ENCODE measurements at regions not wholly inside any gene's neighbourhood (a gene's known extent, or its start where the extent isn't known, plus 50 kb on each side); places are given as distances from the start of the nearest gene placed in this dataset.

DNA sequence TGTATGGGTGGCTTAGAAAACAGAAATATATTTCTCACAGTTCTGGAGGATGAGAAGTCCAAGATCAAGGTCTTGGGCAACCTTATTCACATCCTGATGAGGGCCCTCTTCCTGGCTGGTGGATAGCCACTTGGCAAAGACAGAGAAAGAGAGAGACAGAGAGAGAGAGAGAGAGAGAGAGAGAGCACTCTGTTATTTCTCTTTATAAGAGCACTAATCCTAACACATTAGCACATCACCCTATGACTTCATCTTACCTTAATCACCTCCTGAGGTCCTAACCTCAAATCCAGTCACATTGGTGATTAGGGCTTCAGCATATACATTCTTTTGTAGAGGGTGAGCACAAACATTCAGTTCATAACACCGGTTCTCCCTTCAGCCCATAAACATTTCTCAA lies 430.3 kb downstream of the EFNB2 start:
- TF ChIP-seq POLR2A (IDR thresholded peaks at IDR 0.05; ENCODE audit: extremely low read depth, insufficient read length), result no peak
- TF ChIP-seq, protein P1, sequence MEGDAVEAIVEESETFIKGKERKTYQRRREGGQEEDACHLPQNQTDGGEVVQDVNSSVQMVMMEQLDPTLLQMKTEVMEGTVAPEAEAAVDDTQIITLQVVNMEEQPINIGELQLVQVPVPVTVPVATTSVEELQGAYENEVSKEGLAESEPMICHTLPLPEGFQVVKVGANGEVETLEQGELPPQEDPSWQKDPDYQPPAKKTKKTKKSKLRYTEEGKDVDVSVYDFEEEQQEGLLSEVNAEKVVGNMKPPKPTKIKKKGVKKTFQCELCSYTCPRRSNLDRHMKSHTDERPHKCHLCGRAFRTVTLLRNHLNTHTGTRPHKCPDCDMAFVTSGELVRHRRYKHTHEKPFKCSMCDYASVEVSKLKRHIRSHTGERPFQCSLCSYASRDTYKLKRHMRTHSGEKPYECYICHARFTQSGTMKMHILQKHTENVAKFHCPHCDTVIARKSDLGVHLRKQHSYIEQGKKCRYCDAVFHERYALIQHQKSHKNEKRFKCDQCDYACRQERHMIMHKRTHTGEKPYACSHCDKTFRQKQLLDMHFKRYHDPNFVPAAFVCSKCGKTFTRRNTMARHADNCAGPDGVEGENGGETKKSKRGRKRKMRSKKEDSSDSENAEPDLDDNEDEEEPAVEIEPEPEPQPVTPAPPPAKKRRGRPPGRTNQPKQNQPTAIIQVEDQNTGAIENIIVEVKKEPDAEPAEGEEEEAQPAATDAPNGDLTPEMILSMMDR (IDR thresholded peaks at IDR 0.05; ENCODE audit: low read depth, low read length), result no peak
- TF ChIP-seq, protein P2, sequence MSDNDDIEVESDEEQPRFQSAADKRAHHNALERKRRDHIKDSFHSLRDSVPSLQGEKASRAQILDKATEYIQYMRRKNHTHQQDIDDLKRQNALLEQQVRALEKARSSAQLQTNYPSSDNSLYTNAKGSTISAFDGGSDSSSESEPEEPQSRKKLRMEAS (IDR thresholded peaks at IDR 0.05; ENCODE audit: low read depth, low read length), result no peak

All from NB4 (cell line).